Activated CD4-positive, alpha-beta T cell treated with anti-CD3 and anti-CD28 coated beads, Interleukin-2, amount 50 U/mL, for 16 hours (primary cell): ENCODE measurements at regions not wholly inside any gene's neighbourhood (a gene's known extent, or its start where the extent isn't known, plus 50 kb on each side); places are given as distances from the start of the nearest gene placed in this dataset.
"Not testable (repeated sequence)": the region's sequence is repeated elsewhere in the genome, so short reads cannot be mapped to it uniquely, and the experiment has no call there.

Source experiments
- DNase-seq: peaks from one replicate; pipeline ENCODE4 v3.0.0-alpha.2; 2020

DNA sequence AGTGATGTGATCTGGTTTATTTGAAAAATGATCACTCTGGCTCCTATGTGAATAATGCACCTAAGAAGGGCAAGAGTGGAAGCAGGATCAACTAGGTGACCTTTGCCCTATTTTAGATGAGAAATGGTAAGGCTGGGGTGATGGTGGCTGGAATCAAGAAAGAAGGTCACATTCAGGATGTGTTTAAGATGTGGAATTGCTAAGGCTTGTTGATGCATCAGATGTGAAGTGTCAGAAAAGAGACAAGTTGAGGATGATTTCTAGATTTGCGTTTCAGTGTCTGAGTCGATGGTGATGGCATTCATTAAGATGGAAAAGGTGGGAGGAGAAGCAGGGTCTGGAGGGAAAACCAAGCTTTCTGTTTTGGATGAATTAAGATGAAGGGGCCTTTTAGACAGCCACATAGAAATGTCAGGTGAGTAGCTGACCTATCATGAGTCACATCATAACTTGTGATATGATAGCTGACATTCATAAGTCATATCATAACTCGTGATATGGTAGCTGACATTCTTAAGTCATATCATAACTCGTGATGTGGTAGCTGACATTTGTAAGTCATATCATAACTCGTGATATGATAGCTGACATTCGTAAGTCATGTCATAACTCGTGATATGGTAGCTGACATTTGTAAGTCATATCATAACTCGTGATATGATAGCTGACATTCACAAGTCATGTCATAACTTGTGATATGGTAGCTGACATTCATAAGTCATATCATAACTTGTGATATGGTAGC lies 101.2 kb upstream of the SEC11C start:
- DNase-seq, result peak; percentile 39

- DNase-seq, result not testable (repeated sequence)
These were observed 100.7 kb upstream of the SEC11C start for GRCh38 chr18:59039040-59039320.

- no peak for DNase-seq
These were observed 100.2 kb upstream of the SEC11C start for GRCh38 chr18:59039449-59039848.

DNA sequence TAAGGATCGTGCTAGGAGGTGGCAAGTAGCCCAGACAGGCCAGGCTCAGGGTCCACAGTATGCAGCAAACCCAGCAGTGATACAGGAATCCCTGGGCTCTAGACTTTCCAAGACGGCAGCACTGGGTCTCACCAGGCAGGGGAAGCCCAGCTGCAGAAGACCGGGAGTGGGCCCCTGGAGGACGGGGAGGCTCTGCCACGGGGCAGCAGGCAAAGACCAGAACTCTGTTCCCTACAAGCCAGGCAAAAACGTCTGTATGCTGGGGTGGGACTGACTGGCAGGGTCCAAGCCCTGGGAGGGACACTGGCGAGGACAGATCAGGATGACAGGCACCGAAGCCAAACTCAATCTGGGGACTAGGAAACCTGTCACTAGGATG lies 98.9 kb upstream of the SEC11C start:
- DNase-seq, result no peak

GRCh38 chr18:59041296-59041695 lies 98.4 kb upstream of the SEC11C start:
- no peak for DNase-seq

DNA sequence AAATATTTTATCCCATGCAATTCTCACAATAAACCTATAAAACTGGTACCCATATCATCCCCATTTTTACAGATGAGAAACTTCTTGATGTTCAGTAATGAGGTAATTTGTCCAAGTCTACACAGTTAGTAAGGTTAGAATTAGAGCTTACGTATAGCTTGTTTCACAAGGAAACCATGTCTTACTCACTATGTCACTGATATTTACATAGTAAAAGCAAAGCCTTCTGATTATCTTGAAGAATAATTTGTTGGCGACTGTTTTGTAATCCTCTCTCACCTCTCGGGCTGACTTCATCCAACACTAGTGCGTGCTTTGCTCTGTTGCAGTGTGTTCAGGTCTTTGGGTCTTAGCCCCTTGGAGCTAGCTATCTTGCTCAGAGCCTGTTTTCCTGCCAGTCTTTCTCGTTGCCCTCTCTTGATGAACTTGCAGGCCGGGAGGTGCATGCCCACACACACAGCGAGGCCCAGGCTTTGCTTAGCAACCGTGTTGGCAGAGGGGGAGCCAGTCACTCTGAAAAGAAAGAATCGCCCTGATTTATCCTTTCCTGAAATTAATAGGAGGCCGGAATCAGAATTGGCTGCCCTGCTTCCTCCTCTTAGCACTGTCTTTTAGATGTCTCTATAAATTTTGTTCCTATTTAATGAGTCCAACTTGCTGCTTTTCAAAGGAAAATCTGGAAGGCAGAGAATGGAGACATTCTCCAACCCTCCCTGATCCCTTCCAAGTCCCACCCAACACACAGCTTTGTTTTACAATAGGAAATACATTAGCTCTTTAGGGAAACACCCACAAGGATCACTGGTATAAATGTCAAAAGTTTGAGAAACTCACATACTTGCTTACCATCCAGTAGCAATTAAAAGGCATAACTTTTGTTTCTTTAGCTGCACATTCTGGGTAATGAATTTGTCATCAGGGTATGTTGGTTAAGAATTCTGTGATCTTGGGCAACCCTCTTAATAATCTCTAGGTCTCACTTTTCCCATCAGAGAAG lies 97.6 kb upstream of the SEC11C start:
- no peak for DNase-seq

- no peak for DNase-seq
These were observed 94.8 kb upstream of the SEC11C start for GRCh38 chr18:59044855-59045254.

- DNase-seq, result no peak
These were observed 92.2 kb upstream of the SEC11C start for GRCh38 chr18:59047321-59048047.

DNA sequence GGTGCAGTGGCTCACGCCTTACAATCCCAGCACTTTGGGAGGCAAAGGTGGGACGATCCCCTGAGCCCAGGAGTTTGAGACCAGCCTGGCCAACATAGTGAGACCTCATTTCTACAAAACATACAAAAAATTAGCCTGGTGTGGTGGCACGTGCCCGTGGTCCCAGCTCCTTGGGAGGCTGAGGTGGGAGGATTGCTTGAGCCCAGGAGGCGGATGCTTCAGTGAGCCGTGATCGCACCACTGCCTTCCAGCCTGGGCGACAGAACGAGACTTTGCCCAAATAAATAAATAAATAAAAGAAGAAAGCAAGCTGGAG lies 91.7 kb upstream of the SEC11C start:
- no peak for DNase-seq

DNA sequence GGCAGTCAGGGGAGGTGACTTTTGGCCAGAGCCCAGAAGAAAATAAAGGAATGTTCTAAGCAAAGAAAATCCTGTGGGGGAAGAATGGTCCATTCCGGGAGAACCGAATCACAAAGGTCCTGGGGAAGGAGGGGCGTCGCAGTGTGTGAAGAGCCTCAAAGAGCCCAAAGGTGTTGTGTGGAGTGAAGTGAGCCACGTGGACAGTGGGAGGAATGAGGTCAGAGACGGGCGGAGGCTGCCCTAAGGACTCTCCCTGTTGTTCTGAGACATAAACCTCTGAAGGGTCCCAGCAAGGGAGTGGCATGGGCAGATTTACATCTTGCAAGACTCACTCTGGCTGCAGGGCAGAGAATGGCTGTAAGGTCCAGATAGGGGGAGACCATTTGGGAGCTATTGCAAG lies 91.3 kb upstream of the SEC11C start:
- no peak for DNase-seq

DNA sequence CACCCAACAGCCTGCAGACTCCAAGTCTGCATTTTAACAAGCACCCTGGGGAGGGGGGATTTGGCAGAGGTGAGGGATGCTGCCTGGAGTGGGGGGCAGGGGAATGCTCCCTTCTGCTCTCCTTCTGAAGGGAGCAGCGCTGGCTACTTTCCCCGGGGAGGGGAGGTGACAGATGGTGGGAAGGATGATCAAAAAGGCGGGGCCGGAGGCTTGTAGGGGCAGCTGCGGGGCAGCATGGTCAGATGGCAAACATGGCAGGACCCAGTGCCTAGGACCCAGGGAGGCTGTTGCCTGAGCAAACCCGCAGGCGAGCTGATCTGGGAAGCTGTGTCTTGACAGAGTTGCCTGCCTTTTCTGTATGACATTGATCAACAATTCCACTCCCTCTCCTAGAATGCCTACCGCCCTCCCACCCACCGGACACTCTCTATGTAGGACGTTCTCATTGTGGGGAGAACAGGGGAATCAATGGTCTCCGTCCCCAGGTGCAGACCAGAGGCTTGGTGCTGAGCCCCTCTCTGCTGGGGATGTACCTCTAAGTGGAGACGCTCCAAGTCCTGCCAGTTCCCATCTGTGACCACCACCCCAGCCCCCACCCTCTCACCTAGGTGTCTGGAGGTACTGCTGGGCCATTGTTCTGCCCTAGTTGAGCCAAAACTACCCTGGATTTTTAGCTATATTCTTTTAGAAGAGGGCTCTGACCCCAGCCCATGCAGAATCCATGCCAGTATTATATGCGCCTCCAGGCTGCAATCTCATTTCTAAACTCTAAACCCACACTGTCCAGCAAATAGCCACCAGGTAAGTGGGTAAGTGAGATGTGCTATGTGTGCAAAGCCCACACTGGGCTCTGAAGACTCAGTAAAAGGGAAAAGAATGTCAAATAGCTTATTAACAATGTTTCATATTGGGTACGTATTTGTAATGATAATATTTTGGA lies 89.7 kb upstream of the SEC11C start:
- no peak for DNase-seq

DNA sequence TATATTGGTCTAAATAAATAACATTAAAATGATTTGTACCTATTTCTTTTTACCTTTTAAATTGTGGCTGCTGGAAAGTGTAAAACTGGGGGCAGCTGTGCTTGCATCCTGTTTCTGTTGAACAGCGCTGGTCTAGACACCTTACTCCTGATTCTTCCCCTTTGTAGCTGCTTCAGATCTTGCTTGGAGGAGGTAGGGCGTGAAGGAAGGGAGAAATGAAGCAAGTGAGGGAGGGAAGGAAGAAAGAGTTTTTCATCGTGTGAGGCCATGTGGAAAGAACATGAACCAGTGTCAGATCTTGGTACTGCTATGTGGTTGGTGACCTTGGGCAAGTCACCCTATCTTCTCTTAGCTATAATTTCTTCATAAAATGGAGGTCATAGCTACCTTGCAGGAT lies 89.0 kb upstream of the SEC11C start:
- DNase-seq, result no peak

DNA sequence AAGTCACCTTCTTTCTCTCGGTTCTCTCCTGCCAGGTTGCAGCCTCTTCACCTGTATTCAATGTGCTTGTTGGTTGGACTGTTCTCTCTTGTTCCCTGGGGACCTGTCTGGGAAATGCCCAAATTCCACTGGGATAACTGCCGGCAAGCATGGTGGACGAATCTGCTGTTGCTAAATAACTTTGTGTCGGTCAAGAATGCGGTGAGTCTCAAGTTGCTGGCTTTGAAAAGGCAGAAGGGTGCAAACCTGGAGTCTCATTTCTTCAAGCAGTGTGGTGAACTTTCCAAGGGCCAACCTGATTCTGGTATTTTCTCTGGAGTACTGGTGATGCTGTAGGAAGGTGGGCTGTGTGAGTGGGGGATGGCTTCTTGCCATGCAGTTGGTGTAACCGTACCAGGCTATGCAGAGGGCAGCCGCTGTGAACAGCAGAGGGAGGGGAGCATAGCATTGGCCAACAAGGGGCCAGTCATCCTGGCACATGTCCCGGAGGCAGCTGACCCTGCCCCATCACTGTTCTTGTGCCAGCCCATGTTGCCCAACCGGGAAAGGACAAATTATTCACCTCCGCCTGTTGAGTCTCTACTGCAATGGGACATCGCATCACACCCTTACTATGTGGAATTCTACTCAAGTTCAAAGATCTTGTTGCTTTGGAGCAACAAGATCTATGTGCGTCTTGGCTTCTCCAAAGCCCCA lies 88.1 kb upstream of the SEC11C start:
- DNase-seq, result no peak

DNA sequence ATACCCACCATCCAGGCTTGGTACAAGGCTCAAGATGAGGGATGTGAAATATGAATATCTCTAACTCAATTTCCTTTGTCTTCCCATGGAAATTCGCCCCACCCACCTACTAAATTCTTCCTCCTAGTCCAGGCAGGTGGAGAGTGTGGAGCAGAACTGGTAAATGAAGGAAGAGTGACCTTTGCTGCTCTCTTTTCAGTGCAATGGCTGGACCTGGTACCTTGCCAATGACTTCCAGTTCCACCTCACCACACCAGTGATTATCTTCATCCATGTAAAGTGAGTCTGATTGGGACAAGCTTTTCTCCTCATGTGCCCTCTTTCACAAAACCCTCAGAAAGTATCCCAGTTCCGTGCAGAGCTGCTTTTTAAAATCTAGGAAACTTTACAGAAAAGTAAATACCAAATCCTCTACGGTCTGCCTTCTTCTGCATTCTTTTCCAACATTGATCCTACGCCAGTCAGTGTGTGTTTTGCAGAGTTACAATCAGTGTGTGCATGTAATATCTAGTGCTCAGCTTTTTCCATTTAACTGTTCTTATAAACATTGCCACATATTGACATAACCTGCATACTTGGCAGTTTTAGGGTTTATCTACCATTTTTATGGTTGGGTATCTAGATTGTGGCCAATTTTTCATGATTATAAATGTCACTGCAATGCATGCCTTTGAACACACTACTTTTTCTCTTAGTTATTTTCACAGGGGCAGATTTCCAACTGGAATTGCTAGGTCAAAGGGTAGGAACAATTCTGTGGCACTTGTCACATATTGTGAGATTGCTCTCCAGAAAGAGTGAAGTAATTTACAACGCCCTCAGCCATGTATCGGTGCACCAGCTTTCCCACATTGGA lies 86.5 kb upstream of the SEC11C start:
- no peak for DNase-seq

- DNase-seq, result no peak
These were observed 85.0 kb upstream of the SEC11C start for GRCh38 chr18:59054496-59055287.

DNA sequence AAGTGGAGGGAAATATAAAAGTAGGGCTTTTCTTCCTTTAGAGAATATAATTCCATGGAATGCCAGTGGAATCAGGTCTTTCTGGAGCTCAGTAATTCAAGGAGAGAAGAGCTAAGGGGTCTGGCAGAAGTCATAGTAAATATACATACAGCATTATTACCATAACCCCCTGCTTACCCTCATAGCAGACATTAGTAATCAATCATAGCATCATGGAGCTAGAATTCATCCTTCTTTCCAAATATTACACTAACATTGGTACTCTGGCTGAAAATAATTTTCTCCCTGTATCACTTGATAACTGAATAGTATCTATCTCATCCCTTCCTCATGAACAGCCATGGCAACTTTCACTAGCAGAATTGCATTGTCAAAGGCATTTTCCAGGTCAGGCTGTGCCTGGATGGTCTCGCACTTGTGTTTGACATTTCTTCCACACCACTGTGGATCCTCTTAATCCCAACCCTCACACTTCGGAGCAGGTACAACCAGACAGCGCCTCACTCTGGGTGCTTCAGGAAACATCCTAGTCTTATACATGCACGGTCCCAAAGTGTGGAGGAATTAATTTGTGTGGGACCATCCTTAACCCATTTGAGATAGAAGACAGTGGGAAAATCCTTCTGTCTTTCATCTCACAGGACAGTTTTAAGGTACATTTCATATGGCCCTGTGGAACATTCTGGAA lies 84.2 kb upstream of the SEC11C start:
- no peak for DNase-seq

DNA sequence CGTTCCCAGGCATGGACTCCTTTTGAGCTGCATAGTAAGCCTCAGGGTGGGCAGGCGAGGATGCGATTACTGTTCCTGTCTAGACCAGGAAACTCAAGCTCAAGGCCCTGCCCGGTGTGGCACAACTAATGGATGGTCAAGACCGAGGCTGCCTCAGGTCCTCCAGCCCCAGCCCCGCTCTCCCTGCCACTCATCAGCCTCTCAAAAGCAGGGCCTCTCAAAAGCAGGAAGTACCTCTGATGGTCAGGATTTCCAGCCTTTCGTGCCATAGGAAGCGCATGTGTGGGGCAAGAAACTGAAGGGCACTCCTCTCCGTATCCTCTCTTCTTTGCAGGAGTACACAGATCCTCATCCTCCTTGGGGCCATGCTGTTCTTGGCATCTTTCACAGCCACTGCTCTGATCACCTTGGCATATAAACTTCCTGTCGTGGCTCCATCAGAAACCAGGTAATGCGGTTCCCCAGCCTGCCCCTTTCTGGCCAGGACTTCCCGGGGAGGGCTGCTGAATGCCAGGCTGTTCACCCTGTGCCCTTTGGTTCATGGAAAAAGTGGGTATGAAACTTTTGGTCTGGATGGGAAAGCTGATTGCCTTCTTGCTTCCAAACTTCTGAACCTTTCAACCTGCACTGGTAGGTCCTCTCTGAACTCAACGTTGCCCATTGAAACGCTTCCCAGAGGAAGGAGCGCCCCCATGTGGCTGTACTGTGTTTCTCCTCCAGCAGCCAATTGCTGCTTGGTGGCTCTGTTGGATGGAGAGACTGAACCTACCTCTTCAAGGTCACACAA lies 82.8 kb upstream of the SEC11C start:
- DNase-seq, result peak; percentile 75

DNA sequence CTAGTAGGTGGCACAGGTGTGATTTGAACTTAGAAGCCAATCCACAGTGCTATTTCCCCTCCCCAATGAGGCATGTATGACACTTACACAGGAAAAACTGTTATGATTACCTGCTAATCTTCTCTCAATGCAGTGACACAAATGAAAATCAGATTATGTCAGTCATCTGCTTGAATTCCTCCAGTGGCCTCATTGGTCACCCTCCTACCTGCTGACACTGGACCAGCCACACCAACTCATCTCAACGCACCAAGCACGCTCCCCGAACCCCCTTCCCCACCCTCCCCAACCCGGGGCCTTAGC lies 82.2 kb upstream of the SEC11C start:
- no peak for DNase-seq

DNA sequence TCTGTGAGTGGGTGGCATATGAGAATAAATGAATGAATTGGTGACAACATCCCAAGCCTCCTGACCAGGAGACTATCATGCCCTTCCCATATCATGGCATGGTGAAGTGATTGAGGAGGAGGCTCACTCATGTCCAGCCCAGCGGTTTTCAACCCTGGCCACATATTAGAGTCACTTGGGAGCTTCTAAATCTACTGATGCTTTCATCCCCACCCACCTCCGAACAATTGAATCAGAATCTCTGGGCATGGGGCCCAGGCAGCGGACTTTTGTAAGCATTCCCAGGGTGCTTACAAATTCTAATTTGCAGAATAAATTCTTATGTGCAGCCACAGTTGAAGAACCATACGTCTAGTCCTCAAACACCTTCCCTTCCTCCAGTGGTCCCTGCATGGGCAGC lies 81.7 kb upstream of the SEC11C start:
- no peak for DNase-seq
